ENCODE measurements at regions not wholly inside any gene's neighbourhood (a gene's known extent, or its start where the extent isn't known, plus 50 kb on each side); places are given as distances from the start of the nearest gene placed in this dataset.

- Histone ChIP-seq H3K9me3 (ENCODE audit: control insufficient read depth, insufficient read depth, low read depth, low read length) (no peaks in the 10 kb centered on the region), H3K4me1 (ENCODE audit: control insufficient read depth, insufficient read depth, low read length) (peaks cover 6% of the 10 kb centered on the region; the same call in 1 of the 2 replicates), H3K36me3 (ENCODE audit: control insufficient read depth in 2 of 2, insufficient read depth in 1 of 2, low read length in 2 of 2) (no peaks in the 10 kb centered on the region), H3K4me3 (ENCODE audit: low read depth, low read length) (no peak overlapping the region), H3K27ac (ENCODE audit: extremely low read depth, low read depth, low read length) (no peak overlapping the region)
- ChIA-PET POLR2A (no interaction called here), CTCF (no interaction called here)
- TF ChIP-seq OSR2 (tag by site-specific recombination; IDR thresholded peaks at IDR 0.05) (no peak), PATZ1 (tag by site-specific recombination; IDR thresholded peaks at IDR 0.05) (no peak), ZNF488 (tag by site-specific recombination; IDR thresholded peaks at IDR 0.05) (no peak), ZEB2 (tag by site-specific recombination; IDR thresholded peaks at IDR 0.05) (no peak), ZNF211 (tag by site-specific recombination; IDR thresholded peaks at IDR 0.05; ENCODE audit: low read depth) (no peak), ZFHX2 (tag by site-specific recombination; conservative IDR thresholded peaks at IDR 0.05) (no peak), ZNF571 (tag by site-specific recombination; IDR thresholded peaks at IDR 0.05) (no peak)
Observed at GRCh38 chr4:128556756-128557155, 252.7 kb upstream of the JADE1 start.

- H3K4me3 ChIP-seq (ENCODE audit: low read depth, low read length), result no peak overlapping the region
- H3K9me3 ChIP-seq (ENCODE audit: control insufficient read depth, insufficient read depth, low read depth, low read length), result no peaks in the 10 kb centered on the region
- ChIA-PET POLR2A (interaction anchor here (1.2 to 2.3 kb wide), 4 partner anchors 25 to 258 kb away, joined by 5 to 11 read pairs (median 9); no protein-coding TSS in a partner anchor), CTCF (interaction anchor here (0.6 to 2.6 kb wide), 6 partner anchors 8 to 265 kb away, joined by 3 to 8 read pairs (median 4); partner anchors contain the start of gene JADE1)
- H3K36me3 ChIP-seq (ENCODE audit: control insufficient read depth in 2 of 2, insufficient read depth in 1 of 2, low read length in 2 of 2), result no peaks in the 10 kb centered on the region
- TF ChIP-seq PRDM6 (tag by site-specific recombination; IDR thresholded peaks at IDR 0.05), result peak; percentile 60
- no peak for TF ChIP-seq ZBTB26 (tag by site-specific recombination; optimal IDR thresholded peaks at IDR 0.05)
- TF ChIP-seq ZBTB10 (tag by site-specific recombination; IDR thresholded peaks at IDR 0.05), result no peak
- TF ChIP-seq MZF1 (tag by site-specific recombination; IDR thresholded peaks at IDR 0.05; ENCODE audit: borderline replicate concordance), result no peak
- peaks cover 6% of the 10 kb centered on the region; the same call in 1 of the 2 replicates for H3K4me1 ChIP-seq (ENCODE audit: control insufficient read depth, insufficient read depth, low read length)
- H3K27ac ChIP-seq (ENCODE audit: extremely low read depth, low read depth, low read length), result peak overlapping the region; percentile 69
Observed at GRCh38 chr4:128553686-128554515, 255.6 kb upstream of the JADE1 start.

Measured in HEK293 (cell line).